ENCODE measurements at regions not wholly inside any gene's neighbourhood (a gene's known extent, or its start where the extent isn't known, plus 50 kb on each side); places are given as distances from the start of the nearest gene placed in this dataset.
"Not testable (repeated sequence)": the region's sequence is repeated elsewhere in the genome, so short reads cannot be mapped to it uniquely, and the experiment has no call there.

GRCh38 chr4:158958489-158959270 is 144.2 kb upstream of the RAPGEF2 start:
- TF ChIP-seq POLR2A (IDR thresholded peaks at IDR 0.05) (no peak), POLR2AphosphoS5 (IDR thresholded peaks at IDR 0.05) (no peak), CTCF (IDR thresholded peaks at IDR 0.05) (no peak)
- Histone ChIP-seq H3K36me3 (no peaks in the 10 kb centered on the region), H3K9me3 (no peaks in the 10 kb centered on the region), H3K4me3 (no peak overlapping the region), H3K27ac (no peak overlapping the region), H3K4me1 (replicated peaks) (no peaks in the 10 kb centered on the region), H3K27me3 (replicated peaks; ENCODE audit: insufficient read depth) (no peaks in the 10 kb centered on the region)
- no peak for DNase-seq (ENCODE audit: low spot score)
- intact Hi-C loops (cut with DNase I): no loop called here

GRCh38 chr4:158962393-158962792 is 140.5 kb upstream of the RAPGEF2 start:
- no peak overlapping the region for H3K27ac ChIP-seq
- H3K27me3 ChIP-seq (replicated peaks; ENCODE audit: insufficient read depth): no peaks in the 10 kb centered on the region
- H3K4me1 ChIP-seq (replicated peaks): no peaks in the 10 kb centered on the region
- H3K9me3 ChIP-seq: no peaks in the 10 kb centered on the region
- no peak overlapping the region for H3K4me3 ChIP-seq
- no peak for DNase-seq (ENCODE audit: low spot score)
- no peaks in the 10 kb centered on the region for H3K36me3 ChIP-seq
- 54% methylated on average over 2 of the region's 2 CpGs for WGBS
- intact Hi-C loops (cut with DNase I): no loop called here
- TF ChIP-seq POLR2AphosphoS5 (IDR thresholded peaks at IDR 0.05) (no peak), POLR2A (IDR thresholded peaks at IDR 0.05) (no peak), CTCF (IDR thresholded peaks at IDR 0.05) (no peak)

- H3K4me1 ChIP-seq (replicated peaks); intact Hi-C loops (cut with DNase I); H3K36me3 ChIP-seq; DNase-seq (ENCODE audit: low spot score); H3K4me3 ChIP-seq; H3K27ac ChIP-seq; H3K9me3 ChIP-seq; H3K27me3 ChIP-seq (replicated peaks; ENCODE audit: insufficient read depth): not testable (repeated sequence)
- 100% methylated on average over 2 of the region's 2 CpGs for WGBS
These were observed 139.6 kb upstream of the RAPGEF2 start for GRCh38 chr4:158963282-158963681.

- intact Hi-C loops (cut with DNase I): no loop called here
- whole genome bisulfite sequencing: 95% methylated on average over 5 of the region's 5 CpGs
- H3K4me3 ChIP-seq: no peak overlapping the region
These were observed 138.7 kb upstream of the RAPGEF2 start for GRCh38 chr4:158964114-158964727.

GRCh38 chr4:158964728-158965124 is 138.2 kb upstream of the RAPGEF2 start:
- no peaks in the 10 kb centered on the region for H3K36me3 ChIP-seq
- H3K4me3 ChIP-seq: no peak overlapping the region
- no peaks in the 10 kb centered on the region for H3K4me1 ChIP-seq (replicated peaks)
- H3K27me3 ChIP-seq (replicated peaks; ENCODE audit: insufficient read depth): no peaks in the 10 kb centered on the region
- 91% methylated on average over 1 of the region's 1 CpG for WGBS
- TF ChIP-seq CTCF (IDR thresholded peaks at IDR 0.05) (no peak), POLR2A (IDR thresholded peaks at IDR 0.05) (no peak), POLR2AphosphoS5 (IDR thresholded peaks at IDR 0.05) (no peak)
- intact Hi-C loops (cut with DNase I): no loop called here
- H3K27ac ChIP-seq: no peak overlapping the region
- no peak for DNase-seq (ENCODE audit: low spot score)
- H3K9me3 ChIP-seq: no peaks in the 10 kb centered on the region

More at GRCh38 chr4:158964114-158964727, 138.7 kb upstream of the RAPGEF2 start:
- Histone ChIP-seq H3K4me1 (replicated peaks) (no peaks in the 10 kb centered on the region), H3K27me3 (replicated peaks; ENCODE audit: insufficient read depth) (no peaks in the 10 kb centered on the region), H3K36me3 (no peaks in the 10 kb centered on the region), H3K27ac (no peak overlapping the region), H3K9me3 (no peaks in the 10 kb centered on the region)
- TF ChIP-seq POLR2A (IDR thresholded peaks at IDR 0.05): no peak
- no peak for DNase-seq (ENCODE audit: low spot score)

- Histone ChIP-seq H3K9me3 (no peaks in the 10 kb centered on the region), H3K4me3 (no peak overlapping the region), H3K27me3 (replicated peaks; ENCODE audit: insufficient read depth) (no peaks in the 10 kb centered on the region), H3K36me3 (no peaks in the 10 kb centered on the region), H3K27ac (no peak overlapping the region), H3K4me1 (replicated peaks) (no peaks in the 10 kb centered on the region)
- intact Hi-C loops (cut with DNase I): no loop called here
- no peak for DNase-seq (ENCODE audit: low spot score)
- TF ChIP-seq POLR2A (IDR thresholded peaks at IDR 0.05): no peak
- TF ChIP-seq POLR2AphosphoS5 (IDR thresholded peaks at IDR 0.05): no peak
- no peak for TF ChIP-seq CTCF (IDR thresholded peaks at IDR 0.05)
These were observed 137.7 kb upstream of the RAPGEF2 start for GRCh38 chr4:158965226-158965625.

Data from prostate gland (tissue), 2 donors.